Kidney (tissue), 13 donors: ENCODE measurements at regions not wholly inside any gene's neighbourhood (a gene's known extent, or its start where the extent isn't known, plus 50 kb on each side); places are given as distances from the start of the nearest gene placed in this dataset.

Experiments used
- DNase-seq, 5 donors: peaks; one replicate each; pipeline ENCODE4 v3.0.0-alpha.2; 2013 to 2020
- FAIRE-seq: peaks from 2 replicates; lab custom pipeline; 2012; peaks lifted over from hg19 to GRCh38; lab: Jason Lieb, UNC
- H3K27ac ChIP-seq, 2 donors: one replicate each; pipeline ENCODE4 v1.7.0; 2013; ENCODE audit warnings: low read depth in 2 of 2, low read length in 2 of 2, inconsistent platforms in 1 of 2
- H3K27me3 ChIP-seq: one replicate; pipeline ENCODE4 v1.7.1; 2013; ENCODE audit warnings: low read length, inconsistent platforms; ENCODE audit not compliant: control insufficient read depth, insufficient read depth
- H3K36me3 ChIP-seq, 3 donors: one replicate each; pipeline versions ENCODE4 v1.7.0 to v1.7.1; 2013; ENCODE audit warnings: low read length in 3 of 3, control low read depth in 1 of 3, inconsistent platforms in 1 of 3; ENCODE audit not compliant: insufficient read depth in 3 of 3, control insufficient read depth in 2 of 3
- H3K4me1 ChIP-seq, 3 donors: one replicate each; pipeline versions ENCODE4 v1.7.0 to v1.7.1; 2013; ENCODE audit warnings: low read length in 3 of 3, inconsistent platforms in 1 of 3, low read depth in 1 of 3; ENCODE audit not compliant: control insufficient read depth in 2 of 3, insufficient read depth in 2 of 3
- H3K4me3 ChIP-seq, 3 donors: one replicate each; pipeline versions ENCODE4 v1.7.0 to v1.8.1; 2013; ENCODE audit warnings: low read length in 3 of 3, control low read depth in 1 of 3, inconsistent platforms in 1 of 3
- H3K9ac ChIP-seq, 3 donors: one replicate each; pipeline versions ENCODE4 v1.7.0 to v1.7.1; 2013; ENCODE audit warnings: low read length in 3 of 3, control low read depth in 1 of 3, inconsistent platforms in 1 of 3
- H3K9me3 ChIP-seq, 3 donors: one replicate each; pipeline versions ENCODE4 v1.7.0 to v1.7.1; 2013; ENCODE audit warnings: low read length in 3 of 3, control low read depth in 1 of 3, inconsistent platforms in 1 of 3; ENCODE audit not compliant: control insufficient read depth in 2 of 3, insufficient read depth in 1 of 3
- CTCF ChIP-seq: IDR thresholded peaks from 3 replicates; pipeline ENCODE4 v1.5.1; 2012; ENCODE audit warnings: mild to moderate bottlenecking, moderate library complexity, borderline replicate concordance; ENCODE audit not compliant: insufficient read depth; ENCODE audit errors: extremely low read depth
- intact Hi-C: fragments of 100-400 bp; cut with DNase I; formaldehyde crosslinking; loops from one replicate; pipeline ENCODE4 v1.11.1; 2022
- donor health status: control.
- donor health status: control.
- donor health status: control.
- donor health status: control.
- donor health status: control.
- donor health status: DM: yes; HTN: yes; CAD: no.
- donor health status: Normal renal cell carcinoma (clear cell type).

- TF ChIP-seq CTCF = no peak
- intact Hi-C loops = no loop called here
Observed at GRCh38 chrX:125505207-125505606, 185.5 kb downstream of the TEX13C start.

GRCh38 chrX:125507119-125507518, 187.4 kb downstream of the TEX13C start:
- TF ChIP-seq CTCF = no peak
- no peak for DNase-seq
- Histone ChIP-seq H3K9me3 (no peaks in the 10 kb centered on the region), H3K4me1 (no peaks in the 10 kb centered on the region), H3K4me3 (no peak overlapping the region), H3K9ac (no peak overlapping the region), H3K27ac (no peak overlapping the region), H3K36me3 (no peaks in the 10 kb centered on the region), H3K27me3 (no peaks in the 10 kb centered on the region)
- intact Hi-C loops = no loop called here
- FAIRE-seq = no peak

More at GRCh38 chrX:125505207-125505606, 185.5 kb downstream of the TEX13C start:
- Histone ChIP-seq H3K27me3 (no peaks in the 10 kb centered on the region), H3K36me3 (no peaks in the 10 kb centered on the region), H3K27ac (no peak overlapping the region), H3K4me3 (no peak overlapping the region), H3K4me1 (no peaks in the 10 kb centered on the region), H3K9me3 (no peaks in the 10 kb centered on the region), H3K9ac (no peak overlapping the region)
- FAIRE-seq (no peak), DNase-seq (no peak)

GRCh38 chrX:125520029-125520428, 200.4 kb downstream of the TEX13C start:
- Histone ChIP-seq H3K9ac (no peak overlapping the region), H3K36me3 (no peaks in the 10 kb centered on the region), H3K9me3 (no peaks in the 10 kb centered on the region), H3K4me1 (no peaks in the 10 kb centered on the region), H3K27ac (no peak overlapping the region), H3K27me3 (no peaks in the 10 kb centered on the region), H3K4me3 (no peak overlapping the region)
- no peak for DNase-seq
- no peak for FAIRE-seq
- TF ChIP-seq CTCF = no peak
- intact Hi-C loops = no loop called here

GRCh38 chrX:125522752-125523151, 203.1 kb downstream of the TEX13C start:
- Histone ChIP-seq H3K27ac (no peak overlapping the region), H3K4me1 (no peaks in the 10 kb centered on the region), H3K27me3 (no peaks in the 10 kb centered on the region), H3K9me3 (no peaks in the 10 kb centered on the region), H3K36me3 (no peaks in the 10 kb centered on the region), H3K9ac (no peak overlapping the region), H3K4me3 (no peak overlapping the region)
- intact Hi-C loops = no loop called here
- no peak for TF ChIP-seq CTCF
- FAIRE-seq (no peak), DNase-seq (no peak)
